GM21576 (cell line): ENCODE measurements at regions not wholly inside any gene's neighbourhood (a gene's known extent, or its start where the extent isn't known, plus 50 kb on each side); places are given as distances from the start of the nearest gene placed in this dataset.
"Not testable (repeated sequence)": the region's sequence is repeated elsewhere in the genome, so short reads cannot be mapped to it uniquely, and the experiment has no call there.

Source experiments
- ATAC-seq: cut with Tn5 transposase; IDR thresholded peaks from one replicate; pipeline ENCODE4 v1.9.1; 2021; ENCODE audit warnings: mild to moderate bottlenecking, moderate library complexity; ENCODE audit not compliant: unreplicated experiment

DNA sequence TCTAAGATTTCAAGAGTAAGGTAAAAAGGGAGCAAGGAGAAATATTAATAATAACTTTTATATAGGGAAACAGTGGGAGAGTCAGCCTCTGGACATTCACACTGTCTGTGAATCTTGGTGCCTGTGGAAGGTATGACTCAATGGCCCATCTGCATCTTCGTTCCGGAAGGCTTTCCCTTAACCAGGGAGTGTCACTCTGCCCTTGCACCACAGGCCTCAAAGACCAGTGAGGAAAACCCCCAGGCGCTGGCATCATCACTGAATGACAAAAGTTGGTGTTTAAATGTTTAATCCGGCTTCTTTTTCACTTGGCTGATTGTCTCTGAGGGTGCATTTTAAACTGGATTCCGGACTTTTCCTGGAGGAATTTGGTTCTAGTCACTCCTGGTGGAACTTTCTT, 522.4 kb upstream of the TLE4 start:
- ATAC-seq, result no peak

DNA sequence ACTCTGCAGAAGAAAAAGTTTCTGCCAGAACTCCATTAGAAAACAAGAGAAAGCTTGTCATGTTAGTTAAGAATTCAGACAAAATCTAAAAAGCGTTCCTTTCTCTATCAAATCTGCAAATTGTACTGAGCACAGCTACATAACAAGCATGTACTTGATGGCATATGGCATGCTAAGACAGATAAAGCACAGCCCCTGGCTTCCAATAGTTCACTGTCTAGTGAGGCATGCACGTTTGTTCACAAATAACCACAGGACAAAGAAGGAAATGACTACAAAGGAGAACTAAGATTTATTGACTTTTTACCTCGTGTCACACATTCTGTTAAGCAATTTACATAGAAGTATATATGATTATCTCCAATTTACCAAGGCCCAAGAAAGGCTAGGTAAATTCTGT, 518.2 kb upstream of the TLE4 start:
- ATAC-seq, result no peak

DNA sequence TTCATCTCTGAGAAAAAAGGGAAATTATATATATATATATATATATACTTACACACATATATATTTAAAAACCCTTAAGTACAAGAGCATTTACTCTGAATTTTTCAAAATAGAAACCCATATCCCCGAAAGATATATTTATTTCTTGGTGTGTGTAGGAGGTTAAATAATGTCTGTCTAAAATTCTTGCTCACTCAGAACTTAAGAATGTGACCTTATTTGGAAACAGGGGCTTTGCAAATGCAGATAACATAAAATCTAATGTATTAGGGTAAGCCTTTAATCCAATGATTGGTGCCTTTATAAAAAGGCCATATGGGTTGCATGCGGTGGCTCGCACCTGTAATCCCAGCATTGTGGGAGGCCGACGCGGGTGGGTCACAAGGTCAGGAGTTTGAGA, 517.3 kb upstream of the TLE4 start:
- no peak for ATAC-seq

DNA sequence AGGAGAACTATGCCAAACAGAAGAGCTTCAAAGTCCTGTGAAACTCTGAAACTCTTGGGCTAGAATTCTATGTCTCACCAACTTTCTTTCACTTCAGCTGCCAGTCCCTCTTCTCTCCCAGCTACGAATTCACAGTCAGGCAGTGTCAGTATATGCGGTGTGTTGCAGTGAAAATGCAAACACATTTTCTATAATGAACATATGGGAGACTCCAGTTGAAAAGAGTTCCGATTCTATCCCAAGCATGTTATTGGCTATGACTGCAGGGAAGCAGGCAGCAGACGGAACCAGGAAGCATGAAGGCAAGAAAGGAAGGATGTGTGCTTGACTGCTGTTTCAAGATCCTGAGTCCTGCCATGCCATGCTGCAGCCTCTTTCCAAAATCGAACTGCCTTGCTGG, 515.7 kb upstream of the TLE4 start:
- no peak for ATAC-seq

DNA sequence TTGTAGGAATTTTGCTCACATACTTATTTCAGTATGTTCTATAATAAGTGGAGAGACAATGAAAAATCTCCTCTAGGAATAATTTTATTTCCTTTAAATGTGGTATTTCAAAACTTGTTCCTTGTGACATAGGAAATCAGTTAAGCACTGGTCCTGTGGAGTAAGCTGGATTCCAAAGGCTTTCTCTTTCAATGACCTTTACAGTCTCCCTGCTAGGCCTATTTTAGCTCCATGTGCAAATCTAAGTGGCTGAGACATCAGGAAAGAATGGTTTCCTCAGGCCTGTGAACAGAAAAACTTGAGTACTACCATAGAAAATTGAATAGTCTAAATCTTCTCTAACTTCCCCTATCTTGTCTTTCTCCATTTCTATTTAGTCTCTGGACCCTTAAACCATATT, 514.2 kb upstream of the TLE4 start:
- no peak for ATAC-seq

DNA sequence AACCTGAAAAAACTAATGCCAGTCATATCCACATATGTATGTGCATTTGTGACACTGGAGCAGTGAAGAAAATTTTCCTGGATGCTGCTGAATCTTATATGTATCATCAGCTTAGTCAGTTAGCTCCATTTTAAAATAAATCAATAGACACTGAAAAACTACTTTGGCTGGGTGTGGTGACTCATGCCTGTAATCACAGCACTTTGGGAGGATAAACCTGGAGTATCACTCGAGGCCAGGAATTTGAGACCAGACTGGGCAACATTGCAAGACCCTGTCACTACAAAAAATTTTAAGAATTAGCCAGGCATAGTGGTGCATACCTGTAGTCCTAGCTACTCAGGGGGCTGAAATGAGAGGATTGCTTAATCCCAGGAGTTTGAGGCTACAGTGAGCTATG, 511.0 kb upstream of the TLE4 start:
- ATAC-seq, result no peak

DNA sequence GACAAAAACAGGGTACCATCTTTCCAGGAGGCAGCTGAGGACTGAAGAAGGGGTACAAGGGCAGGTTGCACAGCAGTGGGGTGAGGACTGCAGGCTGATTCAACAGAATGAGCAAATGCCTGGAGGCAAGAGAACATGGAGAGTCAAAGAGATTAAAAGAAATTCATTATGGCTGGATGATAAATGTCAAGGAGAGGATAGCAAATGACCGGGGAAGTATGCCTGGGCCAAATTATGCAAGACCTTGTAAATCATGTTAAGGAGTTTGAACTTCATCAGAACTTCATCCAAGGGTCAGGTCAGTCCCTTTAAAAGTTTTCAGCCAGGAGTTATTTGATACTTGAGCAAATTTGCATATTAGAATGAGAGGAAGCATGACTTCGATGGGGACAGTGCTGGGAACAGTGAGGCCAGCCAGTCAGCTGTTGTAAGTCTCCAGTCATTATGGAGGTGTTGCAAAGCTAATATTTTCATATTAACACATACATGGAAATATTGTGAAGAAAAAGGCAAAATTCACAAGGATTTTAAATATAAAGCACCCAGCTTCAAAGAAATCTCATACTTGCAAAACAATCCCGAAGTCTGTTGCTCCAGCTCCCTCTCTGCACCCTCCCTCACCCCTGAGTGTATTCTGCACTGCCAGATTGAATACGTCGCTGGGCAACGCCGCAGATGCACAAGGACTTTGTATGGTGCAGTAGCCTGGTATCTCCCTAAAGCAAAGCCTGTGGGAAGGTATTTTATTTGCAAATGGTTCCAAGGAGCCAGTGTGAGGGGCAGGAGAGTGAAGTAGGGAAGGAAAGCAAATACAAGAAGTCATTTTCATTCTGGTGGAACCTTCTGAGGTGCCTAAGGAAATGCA, 509.8 kb upstream of the TLE4 start:
- ATAC-seq, result no peak

DNA sequence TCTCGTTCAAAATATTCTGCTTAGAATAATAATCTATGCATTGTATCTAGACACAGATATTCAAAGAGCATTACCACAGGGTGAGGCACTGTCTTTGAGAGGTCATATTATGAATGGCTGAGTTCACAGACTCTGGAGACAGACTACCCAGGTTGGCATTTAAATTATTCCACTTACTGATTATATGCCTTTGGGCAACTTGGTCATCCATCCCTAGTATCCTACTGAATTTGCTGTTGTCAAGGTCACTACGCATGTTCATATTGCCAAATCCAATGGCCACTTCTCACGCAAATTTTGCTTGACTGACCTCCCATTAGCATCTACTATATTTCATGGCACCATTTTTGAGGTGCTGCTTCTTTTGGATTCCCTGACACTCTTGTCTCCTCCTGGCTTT, 498.6 kb upstream of the TLE4 start:
- ATAC-seq, result no peak

DNA sequence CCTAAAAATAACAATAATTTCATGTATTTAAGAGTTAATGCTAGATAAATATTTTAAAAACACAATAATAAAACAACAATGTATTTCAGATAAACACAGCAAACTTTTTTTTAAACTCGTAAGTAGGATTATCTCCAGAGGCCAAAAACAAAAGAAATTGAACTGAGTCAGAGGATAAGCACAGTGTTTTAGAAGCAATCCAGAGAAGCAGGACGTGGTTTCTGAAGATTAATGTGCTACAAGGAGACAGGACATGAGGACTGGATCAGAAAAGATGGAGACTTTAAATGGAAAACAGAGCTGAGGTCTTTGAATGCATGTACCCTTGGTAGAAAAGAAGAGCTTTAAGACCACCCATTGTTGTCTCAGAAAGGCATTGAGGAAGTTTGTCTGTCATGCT, 491.2 kb upstream of the TLE4 start:
- no peak for ATAC-seq

DNA sequence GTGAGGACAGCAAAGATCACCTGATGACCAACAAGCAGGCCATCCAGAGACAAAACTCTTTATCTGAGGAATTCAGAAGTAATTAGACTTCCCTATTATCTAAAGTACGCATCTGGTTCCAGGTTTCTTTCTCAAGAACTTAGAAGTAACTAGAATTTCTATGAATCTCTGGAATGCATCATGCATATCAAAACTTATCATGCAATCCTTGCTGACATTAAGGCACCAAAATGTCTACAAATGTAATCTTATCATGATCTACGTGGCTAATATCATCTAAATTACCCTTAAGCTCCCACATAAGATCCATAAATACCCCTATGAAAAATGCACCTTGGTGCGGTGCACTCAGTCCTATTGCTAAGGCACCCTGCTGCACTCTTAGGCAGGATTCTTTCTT, 488.1 kb upstream of the TLE4 start:
- no peak for ATAC-seq

DNA sequence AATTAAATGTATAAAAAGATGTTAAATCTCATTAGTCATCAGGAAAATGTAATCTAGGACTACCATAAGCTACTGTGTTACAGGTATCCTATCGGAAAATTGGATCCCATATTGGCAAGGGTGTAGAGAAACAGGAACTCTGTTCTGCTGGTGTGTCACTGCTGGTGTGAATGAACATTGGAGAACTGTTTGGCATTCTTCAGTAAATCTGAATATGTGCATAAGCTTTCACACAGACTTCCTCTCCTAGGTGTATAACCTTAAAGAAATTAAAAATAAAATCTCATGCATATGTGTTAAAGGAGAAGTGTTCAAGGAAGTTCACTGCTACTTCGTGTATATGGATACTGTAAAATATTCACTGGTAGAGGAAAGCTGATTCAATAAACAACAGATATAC, 484.6 kb upstream of the TLE4 start:
- no peak for ATAC-seq

DNA sequence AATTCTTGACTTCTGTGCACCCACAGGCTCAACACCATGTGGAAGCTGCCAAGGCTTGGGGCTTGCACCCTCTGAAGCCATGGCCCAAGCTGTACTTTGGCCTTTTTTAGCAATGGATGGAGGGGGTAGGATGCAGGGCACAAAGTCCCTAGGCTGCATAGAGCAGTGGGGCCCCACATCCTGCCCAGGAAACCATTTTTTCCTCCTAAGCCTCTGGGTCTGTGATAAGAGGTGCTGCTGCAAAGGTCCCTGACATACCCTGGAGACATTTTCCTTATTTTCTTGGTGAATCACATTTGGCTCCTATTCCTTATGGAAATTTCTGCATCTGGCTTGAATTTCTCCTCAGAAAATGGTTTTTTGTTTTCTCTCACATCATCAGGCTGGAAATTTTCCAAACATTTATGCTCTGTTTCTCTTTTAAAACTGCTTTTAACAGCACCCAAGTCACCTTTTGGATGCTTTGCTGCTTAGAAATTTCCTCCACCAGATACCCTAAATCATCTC, 482.7 kb upstream of the TLE4 start:
- no peak for ATAC-seq

DNA sequence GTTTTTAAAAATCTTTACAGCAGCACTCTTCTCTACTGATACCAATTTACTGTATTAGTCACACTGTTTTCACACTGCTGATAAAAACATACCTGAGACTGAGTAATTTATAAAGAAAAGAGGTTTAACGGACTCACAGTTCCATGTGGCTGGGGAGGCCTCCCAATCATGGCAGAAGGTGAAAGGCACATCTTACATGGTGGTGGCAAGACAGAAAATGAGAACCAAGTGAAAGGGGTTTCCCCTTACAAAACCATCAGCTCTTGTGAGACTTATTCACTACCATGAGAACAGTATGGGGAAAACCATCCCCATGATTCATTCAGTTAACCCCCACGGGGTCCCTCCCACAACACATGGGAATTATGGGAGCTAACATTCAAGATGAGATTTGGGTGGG, 481.9 kb upstream of the TLE4 start:
- ATAC-seq, result not testable (repeated sequence)

DNA sequence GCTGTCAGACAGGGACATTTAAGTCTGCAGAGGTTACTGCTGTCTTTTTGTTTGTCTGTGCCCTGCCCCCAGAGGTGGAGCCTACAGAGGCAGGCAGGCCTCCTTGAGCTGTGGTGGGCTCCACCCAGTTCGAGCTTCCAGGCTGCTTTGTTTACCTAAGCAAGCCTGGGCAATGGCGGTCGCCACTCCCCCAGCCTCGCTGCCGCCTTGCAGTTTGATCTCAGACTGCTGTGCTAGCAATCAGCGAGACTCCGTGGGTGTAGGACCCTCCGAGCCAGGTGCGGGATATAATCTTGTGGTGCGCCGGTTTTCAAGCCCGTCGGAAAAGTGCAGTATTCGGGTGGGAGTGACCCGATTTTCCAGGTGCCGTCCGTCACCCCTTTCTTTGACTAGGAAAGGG, 468.5 kb upstream of the TLE4 start:
- not testable (repeated sequence) for ATAC-seq

DNA sequence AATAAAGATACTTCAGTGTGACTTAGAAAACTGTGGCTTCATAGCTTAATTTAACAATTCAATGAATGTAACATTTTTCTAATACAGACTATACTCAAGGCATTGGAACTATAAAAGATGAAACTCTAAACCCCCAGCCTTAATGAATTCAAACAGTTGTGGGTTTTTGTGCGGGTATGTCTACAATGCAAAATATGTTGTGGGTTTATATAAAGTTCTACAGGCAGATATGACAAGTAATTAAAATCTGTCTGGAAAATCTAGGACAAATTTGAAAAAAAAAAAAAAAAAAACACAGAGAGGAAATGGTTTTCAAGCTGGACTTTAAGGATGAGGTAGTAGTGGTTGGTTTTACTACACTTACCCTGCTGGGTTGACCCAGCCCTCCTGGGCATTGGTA, 467.5 kb upstream of the TLE4 start:
- ATAC-seq, result no peak

DNA sequence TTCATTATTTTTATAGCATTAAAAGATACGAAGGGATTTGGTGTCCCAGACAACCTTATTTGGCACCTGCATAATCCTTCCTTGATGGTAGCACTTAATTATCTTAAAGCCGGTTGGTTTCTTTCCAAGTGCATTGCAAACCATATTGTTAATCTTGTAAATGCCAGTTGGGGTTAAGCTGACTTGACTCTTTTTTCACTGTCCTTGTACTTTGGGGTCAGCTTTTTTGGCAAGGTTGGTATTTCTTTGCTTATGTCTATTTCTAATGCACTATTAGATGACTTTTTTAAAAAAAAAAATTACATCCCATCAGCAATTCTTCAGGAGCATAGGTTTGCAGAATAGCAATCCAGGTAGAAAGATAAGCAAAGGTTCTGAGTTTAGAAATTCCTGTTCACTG, 466.8 kb upstream of the TLE4 start:
- ATAC-seq, result no peak

DNA sequence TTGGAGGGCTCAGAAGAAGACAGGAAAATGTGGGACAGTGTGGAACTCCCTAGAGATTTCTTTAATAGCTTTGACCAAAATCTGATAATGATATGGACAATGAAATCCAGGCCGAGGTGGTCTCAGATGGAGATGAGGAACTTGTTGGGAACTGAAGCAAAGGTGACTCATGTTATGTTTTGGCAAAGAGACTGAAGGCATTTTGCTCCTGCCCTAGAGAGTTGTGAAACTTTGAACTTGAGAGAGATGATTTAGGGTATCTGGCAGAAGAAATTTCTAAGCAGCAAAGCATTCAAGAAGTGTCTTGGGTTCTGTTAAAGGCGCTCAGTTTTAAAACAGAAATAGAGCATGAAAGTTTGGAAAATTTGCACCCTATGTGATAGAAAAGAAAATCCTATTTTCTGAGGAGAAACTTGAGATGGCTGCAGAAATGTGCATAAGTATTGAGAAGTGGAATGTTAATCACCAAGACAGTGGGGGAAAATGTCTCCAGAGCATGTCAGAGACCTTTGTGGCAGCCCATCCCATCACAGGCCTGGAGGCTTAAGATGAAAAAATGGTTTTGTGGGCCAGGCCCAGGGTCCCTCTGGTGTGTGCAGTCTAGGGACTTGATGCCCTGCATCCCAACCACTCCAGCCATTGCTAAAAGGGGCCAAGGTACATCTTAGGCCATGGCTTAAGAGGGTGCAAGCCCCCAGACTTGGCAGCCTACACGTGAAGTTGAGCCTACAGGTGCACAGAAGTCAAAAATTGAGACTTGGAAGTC, 463.7 kb upstream of the TLE4 start:
- no peak for ATAC-seq

DNA sequence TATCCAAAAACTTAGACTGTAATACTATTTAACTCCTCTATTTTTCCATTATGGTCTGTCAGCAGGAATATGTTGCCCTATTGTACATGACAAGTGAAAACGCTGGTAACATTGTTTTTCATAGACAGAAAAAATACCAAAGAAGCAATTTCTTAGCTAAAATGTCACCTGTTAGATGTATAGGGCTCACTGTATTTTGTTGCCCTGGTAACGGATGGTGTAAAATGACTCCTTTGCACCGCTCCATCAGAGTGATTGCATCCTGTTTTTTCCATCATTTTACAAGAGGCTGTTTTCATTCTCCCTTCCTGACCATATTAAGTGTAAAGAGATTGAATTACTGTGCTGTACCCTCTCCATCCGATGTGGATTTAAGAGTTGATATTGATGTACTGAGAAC, 460.1 kb upstream of the TLE4 start:
- no peak for ATAC-seq

DNA sequence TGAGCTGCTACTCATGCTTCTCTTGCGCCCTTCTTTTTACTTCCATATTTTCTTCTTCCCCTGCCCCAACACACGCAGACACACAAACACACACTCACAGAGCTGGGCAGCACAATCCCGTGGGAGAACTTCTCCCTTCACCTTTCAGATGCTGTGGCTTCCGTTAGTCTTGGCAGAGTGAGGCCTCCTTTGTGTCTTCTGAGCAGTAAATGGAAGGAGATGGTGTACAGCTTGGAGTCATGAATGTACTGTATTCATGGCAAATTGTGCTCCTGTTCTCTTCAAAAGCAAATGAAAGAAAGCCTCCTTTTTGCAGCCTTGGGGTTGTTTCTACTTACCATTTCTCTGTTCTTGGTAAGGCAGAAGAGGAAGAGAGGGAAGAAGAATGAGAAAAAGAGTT, 456.6 kb upstream of the TLE4 start:
- ATAC-seq, result no peak

DNA sequence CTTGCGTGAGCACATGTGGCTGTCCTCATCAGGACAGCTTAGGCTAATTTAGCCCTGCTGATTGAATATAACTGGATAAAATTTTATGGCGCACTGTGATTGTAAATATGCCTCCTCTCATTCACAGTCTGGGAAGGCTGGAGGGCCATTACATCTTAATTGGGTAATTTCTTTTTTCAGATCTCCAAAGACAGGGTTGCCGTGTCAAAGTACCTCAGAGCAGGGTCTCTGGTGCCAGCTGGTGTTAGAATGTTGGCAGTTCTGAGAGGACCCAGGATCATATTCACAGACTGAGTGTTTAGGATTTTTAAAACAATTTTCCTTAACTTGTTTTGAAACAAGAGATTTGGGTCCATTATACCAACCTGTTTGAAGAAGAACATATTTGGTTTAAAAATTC, 455.7 kb upstream of the TLE4 start:
- no peak for ATAC-seq

DNA sequence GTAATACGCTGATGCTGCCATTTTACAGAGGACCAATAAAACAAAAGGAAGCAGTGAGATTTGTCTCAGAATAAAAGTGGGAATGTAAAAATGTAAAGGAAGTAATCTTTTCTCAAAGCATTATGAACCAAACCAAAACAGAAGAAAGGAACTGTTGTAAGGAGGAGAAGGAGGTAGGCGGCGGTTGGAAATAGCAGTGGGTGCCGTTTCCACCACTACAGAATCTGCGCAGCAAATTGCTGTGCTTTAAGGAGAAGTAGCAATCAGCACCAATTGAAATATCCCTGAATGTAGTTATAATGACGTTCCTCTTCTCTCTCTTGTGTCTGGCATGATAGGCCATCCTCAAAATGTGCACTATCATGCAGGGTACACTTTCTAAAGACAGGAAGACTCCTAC, 455.1 kb upstream of the TLE4 start:
- ATAC-seq, result no peak

DNA sequence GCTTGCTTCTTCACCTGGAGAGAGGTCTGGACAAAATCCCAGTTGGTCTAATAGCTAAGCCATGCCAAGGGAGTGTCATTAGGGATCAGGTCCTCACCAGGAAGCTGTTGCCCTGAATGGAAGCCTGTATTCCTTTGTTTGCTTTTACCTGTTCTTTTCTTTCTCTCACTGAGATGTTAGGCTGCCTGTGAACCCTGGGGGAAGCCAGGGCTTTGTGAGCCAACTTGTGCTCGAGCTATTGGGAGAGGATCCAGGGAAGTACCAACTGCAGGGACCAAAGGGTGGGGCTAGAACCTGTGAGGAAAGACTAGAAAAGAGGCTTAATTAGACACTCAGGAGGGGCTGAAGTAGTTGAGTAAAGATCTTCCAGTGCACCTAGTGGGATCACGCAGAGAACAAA, 451.2 kb upstream of the TLE4 start:
- ATAC-seq, result no peak
